A549 (cell line): ENCODE measurements at regions not wholly inside any gene's neighbourhood (a gene's known extent, or its start where the extent isn't known, plus 50 kb on each side); places are given as distances from the start of the nearest gene placed in this dataset.

Source experiments
- ATAC-seq, 2 experiments: fragments of 200-7000 bp in 1 of 2; fragments of >200 bp in 1 of 2; cut with Nextera tagmentation in 1 of 2; cut with Tn5 transposase in 1 of 2; 3 replicates each; pipeline versions ENCODE4 v1.8.0 to v1.9.1; 2018 to 2020; ENCODE audit warnings: mild to moderate bottlenecking in 1 of 2, moderate library complexity in 1 of 2
- CTCF ChIA-PET: fragments of 300-600 bp; sonication (Branson Sonifier 250); formaldehyde crosslinking; extraction: SDS; loops from one replicate; lab custom pipeline; 2021; ENCODE audit warnings: antibody characterized with exemption, inconsistent platforms; lab: Yijun Ruan, JAX
- POLR2A ChIA-PET: fragments of 350-600 bp; formaldehyde crosslinking; extraction: SDS; loops from one replicate; lab custom pipeline; 2021; ENCODE audit warnings: antibody characterized with exemption, inconsistent platforms; lab: Yijun Ruan, JAX
- DNase-seq, 2 experiments: peaks; one replicate each; pipeline versions ENCODE4 v3.0.0 to v3.0.0-alpha.2; 2011 to 2016; ENCODE audit warnings: low read depth in 1 of 2, low spot score in 1 of 2
- FAIRE-seq: peaks from 2 replicates; lab custom pipeline; 2011; peaks lifted over from hg19 to GRCh38; lab: Jason Lieb, UNC
- H3K27ac ChIP-seq, 2 experiments: fragments of >200 bp; sonication (Bioruptor Twin); formaldehyde crosslinking; 3 replicates each; pipeline ENCODE4 v1.5.1; 2016 to 2017
- H3K4me1 ChIP-seq: fragments of >200 bp; sonication (Bioruptor Twin); formaldehyde crosslinking; 3 replicates; pipeline ENCODE4 v1.6.1; 2016
- H3K4me2 ChIP-seq: fragments of >200 bp; sonication (Bioruptor Twin); formaldehyde crosslinking; 3 replicates; pipeline ENCODE4 v1.6.1; 2016
- H3K4me3 ChIP-seq: fragments of >200 bp; sonication (Bioruptor Twin); formaldehyde crosslinking; 3 replicates; pipeline ENCODE4 v1.5.1; 2016
- H3K9me3 ChIP-seq: fragments of >200 bp; sonication (Bioruptor Twin); formaldehyde crosslinking; 3 replicates; pipeline ENCODE4 v1.6.1; 2016
- CBX2 ChIP-seq: fragments of 200-600 bp; sonication (generic); IDR thresholded peaks from 2 replicates; pipeline ENCODE4 v1.6.1; 2016; ENCODE audit warnings: low read depth, mild to moderate bottlenecking, borderline replicate concordance
- FOSB ChIP-seq: fragments of 250-450 bp; sonication (Bioruptor Pico); IDR thresholded peaks from 2 replicates; pipeline ENCODE4 v1.5.0; 2020; ENCODE audit warnings: mild to moderate bottlenecking, moderate library complexity
- HOXA7 ChIP-seq: fragments of 250-450 bp; sonication (Bioruptor Pico); IDR thresholded peaks from 2 replicates; pipeline ENCODE4 v1.5.0; 2020; ENCODE audit warnings: mild to moderate bottlenecking, moderate library complexity
- HOXB13 ChIP-seq: fragments of 250-450 bp; sonication (Bioruptor Pico); IDR thresholded peaks from 2 replicates; pipeline ENCODE4 v1.5.0; 2020; ENCODE audit warnings: low read depth, mild to moderate bottlenecking, moderate library complexity
- HOXB5 ChIP-seq: fragments of 250-450 bp; sonication (Bioruptor Pico); IDR thresholded peaks from 2 replicates; pipeline ENCODE4 v1.5.0; 2020; ENCODE audit warnings: mild to moderate bottlenecking, moderate library complexity
- KDM1A ChIP-seq: fragments of 200-600 bp; sonication (generic); IDR thresholded peaks from 2 replicates; pipeline ENCODE4 v1.6.1; 2016; ENCODE audit warnings: low read depth, mild to moderate bottlenecking
- RCOR1 ChIP-seq: fragments of 150-350 bp; IDR thresholded peaks from 2 replicates; pipeline ENCODE4 v1.6.1; 2014; ENCODE audit warnings: antibody characterized with exemption, low read length, low read depth
- RFX5 ChIP-seq: fragments of 450-650 bp; IDR thresholded peaks from 2 replicates; pipeline ENCODE4 v1.7.1; 2014; ENCODE audit warnings: antibody characterized with exemption, mild to moderate bottlenecking, moderate library complexity
- RNF2 ChIP-seq: fragments of 200-600 bp; sonication (generic); IDR thresholded peaks from 2 replicates; pipeline ENCODE4 v1.6.1; 2016; ENCODE audit warnings: low read depth, mild to moderate bottlenecking, antibody characterized with exemption, moderate library complexity, borderline replicate concordance
- SMC3 ChIP-seq: fragments of >200 bp; sonication (Bioruptor Twin); formaldehyde crosslinking; IDR thresholded peaks from 3 replicates; pipeline ENCODE4 v1.6.1; 2018; ENCODE audit warnings: inconsistent platforms
- TP53 ChIP-seq: fragments of 250-450 bp; sonication (Bioruptor Pico); IDR thresholded peaks from 2 replicates; pipeline ENCODE4 v1.5.0; 2021; ENCODE audit warnings: mild to moderate bottlenecking, moderate library complexity
- ZNF302 ChIP-seq: fragments of 250-450 bp; sonication (Bioruptor Pico); IDR thresholded peaks from 2 replicates; pipeline ENCODE4 v1.9.0; 2021; ENCODE audit warnings: inconsistent platforms, mild to moderate bottlenecking, moderate library complexity
- ZSCAN20 ChIP-seq: fragments of 250-450 bp; sonication (Bioruptor Pico); IDR thresholded peaks from 2 replicates; pipeline ENCODE4 v1.8.0; 2022; ENCODE audit warnings: mild to moderate bottlenecking, moderate library complexity
- WGBS: methylation state at CpG from one replicate; pipeline ENCODE4 v1.1.6; 2017; ENCODE audit errors: missing lambda C conversion rate; 5-methylcytosine and 5-hydroxymethylcytosine counted together
- TF ChIP-seq, protein P1 (sequence below): IDR thresholded peaks from 2 replicates; pipeline ENCODE4 v1.6.1; 2012
- TF ChIP-seq, protein P2 (sequence below): fragments of 450-650 bp; IDR thresholded peaks from 2 replicates; pipeline ENCODE4 v1.6.1; 2014; ENCODE audit warnings: antibody characterized with exemption
- TF ChIP-seq, protein P3 (sequence below): fragments of >200 bp; sonication (Bioruptor Twin); formaldehyde crosslinking; IDR thresholded peaks from 3 replicates; pipeline ENCODE4 v1.6.1; 2016
- TF ChIP-seq, protein P4 (sequence below): fragments of 150-350 bp; IDR thresholded peaks from 2 replicates; pipeline ENCODE4 v1.6.1; 2014; ENCODE audit warnings: low read depth, mild to moderate bottlenecking, low read length
- TF ChIP-seq, protein P5 (sequence below): fragments of >200 bp; sonication (Bioruptor Twin); formaldehyde crosslinking; IDR thresholded peaks from 3 replicates; pipeline ENCODE4 v1.5.1; 2016

DNA sequence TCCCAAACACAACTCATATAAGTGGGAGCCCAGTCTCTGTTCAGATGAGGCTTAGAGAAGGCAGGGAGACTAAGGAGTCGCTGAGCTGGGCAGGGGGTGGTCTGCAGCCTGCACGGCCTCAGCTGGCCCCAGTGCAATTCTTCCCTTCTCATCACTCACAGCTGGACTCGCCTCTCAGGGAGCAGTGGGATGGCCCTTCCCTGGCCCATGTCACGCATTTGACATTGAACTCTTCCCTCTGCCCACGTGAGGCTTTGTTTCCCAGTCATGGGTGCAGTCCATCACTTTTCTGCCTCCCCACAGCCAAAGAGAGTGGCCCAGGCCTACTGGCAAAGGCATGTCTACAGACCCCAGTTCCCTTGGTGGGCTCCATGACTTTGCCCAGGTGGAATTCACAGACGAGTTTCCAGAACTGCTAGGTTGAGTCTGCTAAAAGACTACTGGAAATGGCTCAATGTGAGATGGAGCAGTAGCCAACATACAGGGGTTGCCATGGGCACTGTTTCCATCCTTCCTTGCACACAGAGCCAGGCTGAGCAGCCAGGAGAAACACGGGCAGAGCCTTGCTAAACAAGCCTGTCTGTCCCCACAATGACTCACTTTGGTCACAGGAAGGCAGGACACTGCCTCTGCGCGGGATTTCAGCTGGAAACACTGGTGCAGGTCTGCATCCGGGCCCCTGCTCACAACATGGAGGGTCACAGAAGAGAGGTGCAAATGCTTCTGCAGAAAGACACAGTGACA is 90.1 kb downstream of the OAT start:
- TF ChIP-seq HOXA7 (no peak), TP53 (no peak), RFX5 (no peak), RNF2 (no peak), FOSB (CRISPR knock-in tag) (no peak), ZNF302 (CRISPR knock-in tag) (no peak)
- TF ChIP-seq, protein P1, sequence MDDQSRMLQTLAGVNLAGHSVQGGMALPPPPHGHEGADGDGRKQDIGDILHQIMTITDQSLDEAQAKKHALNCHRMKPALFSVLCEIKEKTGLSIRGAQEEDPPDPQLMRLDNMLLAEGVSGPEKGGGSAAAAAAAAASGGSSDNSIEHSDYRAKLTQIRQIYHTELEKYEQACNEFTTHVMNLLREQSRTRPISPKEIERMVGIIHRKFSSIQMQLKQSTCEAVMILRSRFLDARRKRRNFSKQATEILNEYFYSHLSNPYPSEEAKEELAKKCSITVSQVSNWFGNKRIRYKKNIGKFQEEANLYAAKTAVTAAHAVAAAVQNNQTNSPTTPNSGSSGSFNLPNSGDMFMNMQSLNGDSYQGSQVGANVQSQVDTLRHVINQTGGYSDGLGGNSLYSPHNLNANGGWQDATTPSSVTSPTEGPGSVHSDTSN: no peak
- TF ChIP-seq, protein P2, sequence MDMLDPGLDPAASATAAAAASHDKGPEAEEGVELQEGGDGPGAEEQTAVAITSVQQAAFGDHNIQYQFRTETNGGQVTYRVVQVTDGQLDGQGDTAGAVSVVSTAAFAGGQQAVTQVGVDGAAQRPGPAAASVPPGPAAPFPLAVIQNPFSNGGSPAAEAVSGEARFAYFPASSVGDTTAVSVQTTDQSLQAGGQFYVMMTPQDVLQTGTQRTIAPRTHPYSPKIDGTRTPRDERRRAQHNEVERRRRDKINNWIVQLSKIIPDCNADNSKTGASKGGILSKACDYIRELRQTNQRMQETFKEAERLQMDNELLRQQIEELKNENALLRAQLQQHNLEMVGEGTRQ: no peak
- TF ChIP-seq, protein P3, sequence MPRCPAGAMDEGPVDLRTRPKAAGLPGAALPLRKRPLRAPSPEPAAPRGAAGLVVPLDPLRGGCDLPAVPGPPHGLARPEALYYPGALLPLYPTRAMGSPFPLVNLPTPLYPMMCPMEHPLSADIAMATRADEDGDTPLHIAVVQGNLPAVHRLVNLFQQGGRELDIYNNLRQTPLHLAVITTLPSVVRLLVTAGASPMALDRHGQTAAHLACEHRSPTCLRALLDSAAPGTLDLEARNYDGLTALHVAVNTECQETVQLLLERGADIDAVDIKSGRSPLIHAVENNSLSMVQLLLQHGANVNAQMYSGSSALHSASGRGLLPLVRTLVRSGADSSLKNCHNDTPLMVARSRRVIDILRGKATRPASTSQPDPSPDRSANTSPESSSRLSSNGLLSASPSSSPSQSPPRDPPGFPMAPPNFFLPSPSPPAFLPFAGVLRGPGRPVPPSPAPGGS: no peak
- TF ChIP-seq, protein P4, sequence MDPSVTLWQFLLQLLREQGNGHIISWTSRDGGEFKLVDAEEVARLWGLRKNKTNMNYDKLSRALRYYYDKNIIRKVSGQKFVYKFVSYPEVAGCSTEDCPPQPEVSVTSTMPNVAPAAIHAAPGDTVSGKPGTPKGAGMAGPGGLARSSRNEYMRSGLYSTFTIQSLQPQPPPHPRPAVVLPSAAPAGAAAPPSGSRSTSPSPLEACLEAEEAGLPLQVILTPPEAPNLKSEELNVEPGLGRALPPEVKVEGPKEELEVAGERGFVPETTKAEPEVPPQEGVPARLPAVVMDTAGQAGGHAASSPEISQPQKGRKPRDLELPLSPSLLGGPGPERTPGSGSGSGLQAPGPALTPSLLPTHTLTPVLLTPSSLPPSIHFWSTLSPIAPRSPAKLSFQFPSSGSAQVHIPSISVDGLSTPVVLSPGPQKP: no peak
- POLR2A ChIA-PET: no interaction called here
- H3K4me1 ChIP-seq: no peaks in the 10 kb centered on the region
- 23% methylated on average over 9 of the region's 10 CpGs for WGBS
- H3K4me3 ChIP-seq: no peak overlapping the region
- no peak for DNase-seq
- 0 out of 3 replicates have a peak, but pooled peaks cover 2% of the 10 kb centered on the region for H3K9me3 ChIP-seq
- no peak overlapping the region for H3K4me2 ChIP-seq
- CTCF ChIA-PET: interaction anchor here (1.3 kb wide), 1 partner anchor 60 kb away, joined by 3 read pairs; no protein-coding TSS in a partner anchor
- H3K27ac ChIP-seq: no peak overlapping the region
- no peak for ATAC-seq
- FAIRE-seq: no peak

DNA sequence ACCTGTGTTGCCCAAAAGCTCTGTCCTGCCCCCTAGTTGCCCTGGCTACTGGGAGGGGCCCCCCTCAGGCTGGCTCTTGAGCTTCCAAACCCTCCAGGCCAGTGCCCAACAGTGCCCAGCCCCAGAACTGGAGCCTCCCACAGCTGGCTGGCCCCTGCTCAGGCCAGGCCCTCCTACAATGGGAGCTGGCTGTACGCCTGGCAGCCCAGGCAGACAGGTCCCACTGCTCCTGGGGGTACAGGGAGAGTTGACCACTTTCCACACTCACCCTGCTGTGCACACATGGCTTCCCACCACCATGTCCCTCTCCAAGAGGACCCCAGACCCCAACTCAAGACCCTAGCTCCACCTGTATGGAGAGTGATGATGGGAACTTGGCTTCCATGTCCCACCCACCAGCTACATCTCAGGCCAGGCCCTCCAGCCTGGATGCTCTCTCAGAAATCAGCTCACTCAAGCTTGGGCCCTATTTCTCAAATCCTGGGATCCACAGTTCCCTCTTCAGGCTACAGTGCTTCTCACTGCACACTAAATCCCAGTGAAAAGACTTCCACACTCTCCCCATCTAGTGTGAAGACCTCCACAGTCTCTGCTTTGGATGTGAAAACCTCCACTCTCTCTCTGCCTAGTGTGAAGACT is 92.6 kb downstream of the OAT start:
- ChIA-PET POLR2A (no interaction called here), CTCF (no interaction called here)
- ATAC-seq (no peak), DNase-seq (no peak), FAIRE-seq (no peak)
- H3K4me3 ChIP-seq: no peak overlapping the region
- no peaks in the 10 kb centered on the region for H3K4me1 ChIP-seq
- H3K4me2 ChIP-seq: no peak overlapping the region
- H3K9me3 ChIP-seq: no peaks in the 10 kb centered on the region
- WGBS: 60% methylated on average over 1 of the region's 1 CpG
- no peak overlapping the region for H3K27ac ChIP-seq
- TF ChIP-seq RNF2 (no peak), KDM1A (no peak), HOXB13 (CRISPR knock-in tag) (no peak), FOSB (CRISPR knock-in tag) (no peak), HOXB5 (CRISPR knock-in tag) (no peak), RCOR1 (no peak), RFX5 (no peak), CBX2 (no peak), ZSCAN20 (CRISPR knock-in tag) (no peak), TP53 (no peak), SMC3 (no peak)
- TF ChIP-seq, protein P1: no peak
- TF ChIP-seq, protein P3: no peak
- TF ChIP-seq, protein P5, sequence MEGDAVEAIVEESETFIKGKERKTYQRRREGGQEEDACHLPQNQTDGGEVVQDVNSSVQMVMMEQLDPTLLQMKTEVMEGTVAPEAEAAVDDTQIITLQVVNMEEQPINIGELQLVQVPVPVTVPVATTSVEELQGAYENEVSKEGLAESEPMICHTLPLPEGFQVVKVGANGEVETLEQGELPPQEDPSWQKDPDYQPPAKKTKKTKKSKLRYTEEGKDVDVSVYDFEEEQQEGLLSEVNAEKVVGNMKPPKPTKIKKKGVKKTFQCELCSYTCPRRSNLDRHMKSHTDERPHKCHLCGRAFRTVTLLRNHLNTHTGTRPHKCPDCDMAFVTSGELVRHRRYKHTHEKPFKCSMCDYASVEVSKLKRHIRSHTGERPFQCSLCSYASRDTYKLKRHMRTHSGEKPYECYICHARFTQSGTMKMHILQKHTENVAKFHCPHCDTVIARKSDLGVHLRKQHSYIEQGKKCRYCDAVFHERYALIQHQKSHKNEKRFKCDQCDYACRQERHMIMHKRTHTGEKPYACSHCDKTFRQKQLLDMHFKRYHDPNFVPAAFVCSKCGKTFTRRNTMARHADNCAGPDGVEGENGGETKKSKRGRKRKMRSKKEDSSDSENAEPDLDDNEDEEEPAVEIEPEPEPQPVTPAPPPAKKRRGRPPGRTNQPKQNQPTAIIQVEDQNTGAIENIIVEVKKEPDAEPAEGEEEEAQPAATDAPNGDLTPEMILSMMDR: no peak
- TF ChIP-seq, protein P2: no peak
